GM23248 (cell line): ENCODE measurements at regions not wholly inside any gene's neighbourhood (a gene's known extent, or its start where the extent isn't known, plus 50 kb on each side); places are given as distances from the start of the nearest gene placed in this dataset.

Source experiments
- EZH2 ChIP-seq: fragments of 200-600 bp; sonication (generic); IDR thresholded peaks from 2 replicates; pipeline ENCODE4 v1.6.1; 2018; ENCODE audit warnings: antibody characterized with exemption, mild to moderate bottlenecking; ENCODE audit not compliant: insufficient read depth, poor library complexity, severe bottlenecking
- EZH2phosphoT487 ChIP-seq: fragments of 200-600 bp; sonication (generic); IDR thresholded peaks from 2 replicates; pipeline ENCODE4 v1.6.1; 2018; ENCODE audit warnings: antibody characterized with exemption, moderate library complexity, mild to moderate bottlenecking, low read depth; ENCODE audit not compliant: insufficient read depth

GRCh38 chr4:157776930-157777528, 395.8 kb downstream of the GASK1B start:
- TF ChIP-seq EZH2 (no peak), EZH2phosphoT487 (no peak)
